ENCODE measurements at regions not wholly inside any gene's neighbourhood (a gene's known extent, or its start where the extent isn't known, plus 50 kb on each side); places are given as distances from the start of the nearest gene placed in this dataset.

GRCh38 chr6:80638213-80639055 is 532.0 kb downstream of the BCKDHB start:
- in situ Hi-C loops (cut with MboI), result no loop called here
- FAIRE-seq (no peak), DNase-seq (ENCODE audit: low read depth, low spot score) (peak; percentile 2), ATAC-seq (peak; percentile 96)
- no peak overlapping the region for H3K9ac ChIP-seq (ENCODE audit: control insufficient read depth, insufficient read depth, low read length)
- no peaks in the 10 kb centered on the region for H3K9me3 ChIP-seq (replicated peaks; ENCODE audit: control insufficient read depth, insufficient read depth, low read length)
- CTCF ChIA-PET, result interaction anchor here (0.8 kb wide), 1 partner anchor 25 kb away, joined by 3 read pairs; no protein-coding TSS in a partner anchor
- H3K27ac ChIP-seq (ENCODE audit: control insufficient read depth, insufficient read depth), result no peak overlapping the region
- H3K27me3 ChIP-seq (replicated peaks in 1 of 2; ENCODE audit: control insufficient read depth in 2 of 2, insufficient read depth in 2 of 2, low read length in 1 of 2), result no peaks in the 10 kb centered on the region
- H3K4me1 ChIP-seq (ENCODE audit: control insufficient read depth, insufficient read depth, low read length), result no peaks in the 10 kb centered on the region
- POLR2A ChIA-PET, result no interaction called here
- no TSS peak for BruUV-seq (replicated peaks)
- no peaks in the 10 kb centered on the region for H4K20me1 ChIP-seq (ENCODE audit: control insufficient read depth, insufficient read depth)
- no peaks in the 10 kb centered on the region for H3K79me2 ChIP-seq (ENCODE audit: control insufficient read depth, insufficient read depth, low read length)
- RAD21 ChIA-PET (ENCODE audit: unreplicated experiment), result interaction anchor here (0.5 kb wide), 1 partner anchor 16 kb away, joined by 5 read pairs; no protein-coding TSS in a partner anchor
- no peaks in the 10 kb centered on the region for H3K36me3 ChIP-seq (ENCODE audit: control insufficient read depth in 2 of 2, insufficient read depth in 2 of 2, low read length in 1 of 2)
- H2AFZ ChIP-seq (ENCODE audit: control insufficient read depth, low read depth, low read length), result no peak overlapping the region
- 32% methylated on average over 9 of the region's 9 CpGs for WGBS (ENCODE audit: insufficient coverage, insufficient replicate concordance, low lambda C conversion rate, missing lambda C conversion rate)
- H3K4me3 ChIP-seq, result no peak overlapping the region
- intact Hi-C loops (cut with micrococcal nuclease; ENCODE audit: unreplicated experiment), result no loop called here
- SMC1A ChIA-PET (ENCODE audit: uncharacterized antibody, unreplicated experiment), result interaction anchor here (1.6 kb wide), 1 partner anchor 14 kb away, joined by 3 read pairs; no protein-coding TSS in a partner anchor
- no peak overlapping the region for H3K4me2 ChIP-seq (ENCODE audit: control insufficient read depth, insufficient read depth)
- TF ChIP-seq RB1 (IDR thresholded peaks at IDR 0.05; ENCODE audit: borderline replicate concordance) (0 out of 2 replicates have a peak, but pooled peaks have one; percentile 29), ZNF207 (IDR thresholded peaks at IDR 0.05; ENCODE audit: borderline replicate concordance) (peak; percentile 48; the same call in 1 of the 2 replicates), PKNOX1 (IDR thresholded peaks at IDR 0.05) (no peak), ATF7 (IDR thresholded peaks at IDR 0.05; ENCODE audit: low read depth) (0 out of 2 replicates have a peak, but pooled peaks have one; percentile 45), RELA (IDR thresholded peaks at IDR 0.05; ENCODE audit: borderline replicate concordance, partially characterized antibody) (no peak), ESRRA (IDR thresholded peaks at IDR 0.05; ENCODE audit: low read length) (no peak), SREBF2 (IDR thresholded peaks at IDR 0.05; ENCODE audit: low read length) (no peak), SRF (IDR thresholded peaks at IDR 0.05; ENCODE audit: low read depth in 2 of 2, low read length in 2 of 2) (no peak), SUZ12 (IDR thresholded peaks at IDR 0.05; ENCODE audit: unreplicated experiment) (no peak), KAT2A (conservative IDR thresholded peaks at IDR 0.05; ENCODE audit: control insufficient read depth, low read depth, low read length) (no peak), DPF2 (IDR thresholded peaks at IDR 0.05) (peak; percentile 67), IKZF1 (conservative IDR thresholded peaks at IDR 0.05) (peak; percentile 51), MEF2B (IDR thresholded peaks at IDR 0.05; ENCODE audit: partially characterized antibody, poor library complexity, severe bottlenecking) (peak; percentile 25), ZNF687 (IDR thresholded peaks at IDR 0.05) (no peak), ZBTB11 (CRISPR knock-in tag; IDR thresholded peaks at IDR 0.05) (no peak)
